ENCODE measurements at regions not wholly inside any gene's neighbourhood (a gene's known extent, or its start where the extent isn't known, plus 50 kb on each side); places are given as distances from the start of the nearest gene placed in this dataset.

DNA sequence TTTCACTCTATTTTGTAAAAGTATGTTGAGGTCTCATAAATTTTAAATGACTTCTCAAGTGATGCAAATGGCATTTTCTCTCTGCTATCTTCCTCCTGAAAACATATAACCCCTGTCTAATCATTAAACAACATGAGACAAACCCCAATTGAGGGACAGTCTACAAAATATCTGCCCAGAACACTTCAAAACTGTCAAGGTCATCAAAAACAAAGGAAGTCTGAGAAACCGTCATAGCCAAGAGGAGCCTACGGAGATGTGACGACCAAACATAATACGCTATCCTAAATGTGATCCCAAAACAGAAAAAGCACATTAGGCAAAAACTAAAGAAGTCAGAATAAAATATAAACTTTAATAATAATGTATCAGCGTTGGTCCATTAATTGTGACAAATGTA, 282.3 kb upstream of the SEMA3C start:
- 97% methylated on average over 5 of the region's 5 CpGs for WGBS
- H3K4me3 ChIP-seq = no peak overlapping the region
- H3K9me3 ChIP-seq = no peaks in the 10 kb centered on the region

DNA sequence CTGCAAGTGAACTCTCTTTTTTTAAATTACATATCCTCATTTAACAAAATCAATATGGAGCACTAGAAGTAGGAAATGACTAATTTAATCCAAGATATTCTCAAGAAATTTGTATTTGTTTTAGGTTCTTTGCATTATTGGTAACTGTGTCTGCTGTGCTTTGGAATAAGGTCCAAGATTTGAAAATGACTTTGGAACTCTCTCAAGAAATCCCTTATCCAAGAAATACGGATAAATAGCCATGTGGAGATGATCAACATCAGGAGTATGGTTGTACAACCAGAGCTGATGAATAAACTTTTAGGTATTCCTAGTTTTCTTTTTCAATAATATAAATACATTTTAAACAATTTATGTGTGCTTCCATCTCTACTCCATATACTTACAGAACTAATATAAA, 279.9 kb upstream of the SEMA3C start:
- WGBS = 51% methylated on average over 1 of the region's 1 CpG
- no peak for DNase-seq (ENCODE audit: low spot score in 2 of 2)
- Histone ChIP-seq H3K27me3 (no peaks in the 10 kb centered on the region), H3K4me3 (no peak overlapping the region), H3K9me3 (no peaks in the 10 kb centered on the region), H3K27ac (no peak overlapping the region), H3K36me3 (no peaks in the 10 kb centered on the region), H3K4me1 (no peaks in the 10 kb centered on the region)
- no peak for TF ChIP-seq POLR2AphosphoS5 (IDR thresholded peaks at IDR 0.05)
- TF ChIP-seq EP300 (IDR thresholded peaks at IDR 0.05) = no peak
- no peak for TF ChIP-seq POLR2A (IDR thresholded peaks at IDR 0.05)
- TF ChIP-seq, protein P1, sequence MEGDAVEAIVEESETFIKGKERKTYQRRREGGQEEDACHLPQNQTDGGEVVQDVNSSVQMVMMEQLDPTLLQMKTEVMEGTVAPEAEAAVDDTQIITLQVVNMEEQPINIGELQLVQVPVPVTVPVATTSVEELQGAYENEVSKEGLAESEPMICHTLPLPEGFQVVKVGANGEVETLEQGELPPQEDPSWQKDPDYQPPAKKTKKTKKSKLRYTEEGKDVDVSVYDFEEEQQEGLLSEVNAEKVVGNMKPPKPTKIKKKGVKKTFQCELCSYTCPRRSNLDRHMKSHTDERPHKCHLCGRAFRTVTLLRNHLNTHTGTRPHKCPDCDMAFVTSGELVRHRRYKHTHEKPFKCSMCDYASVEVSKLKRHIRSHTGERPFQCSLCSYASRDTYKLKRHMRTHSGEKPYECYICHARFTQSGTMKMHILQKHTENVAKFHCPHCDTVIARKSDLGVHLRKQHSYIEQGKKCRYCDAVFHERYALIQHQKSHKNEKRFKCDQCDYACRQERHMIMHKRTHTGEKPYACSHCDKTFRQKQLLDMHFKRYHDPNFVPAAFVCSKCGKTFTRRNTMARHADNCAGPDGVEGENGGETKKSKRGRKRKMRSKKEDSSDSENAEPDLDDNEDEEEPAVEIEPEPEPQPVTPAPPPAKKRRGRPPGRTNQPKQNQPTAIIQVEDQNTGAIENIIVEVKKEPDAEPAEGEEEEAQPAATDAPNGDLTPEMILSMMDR (IDR thresholded peaks at IDR 0.05) = no peak

More for the DNA sequence above, 282.3 kb upstream of the SEMA3C start:
- no peak for DNase-seq (ENCODE audit: low spot score in 2 of 2)
- no peaks in the 10 kb centered on the region for H3K36me3 ChIP-seq
- no peak overlapping the region for H3K27ac ChIP-seq
- no peaks in the 10 kb centered on the region for H3K27me3 ChIP-seq
- TF ChIP-seq EP300 (IDR thresholded peaks at IDR 0.05) (no peak), POLR2AphosphoS5 (IDR thresholded peaks at IDR 0.05) (no peak), POLR2A (IDR thresholded peaks at IDR 0.05) (no peak)
- TF ChIP-seq, protein P1 (IDR thresholded peaks at IDR 0.05) = no peak
- H3K4me1 ChIP-seq = no peaks in the 10 kb centered on the region

DNA sequence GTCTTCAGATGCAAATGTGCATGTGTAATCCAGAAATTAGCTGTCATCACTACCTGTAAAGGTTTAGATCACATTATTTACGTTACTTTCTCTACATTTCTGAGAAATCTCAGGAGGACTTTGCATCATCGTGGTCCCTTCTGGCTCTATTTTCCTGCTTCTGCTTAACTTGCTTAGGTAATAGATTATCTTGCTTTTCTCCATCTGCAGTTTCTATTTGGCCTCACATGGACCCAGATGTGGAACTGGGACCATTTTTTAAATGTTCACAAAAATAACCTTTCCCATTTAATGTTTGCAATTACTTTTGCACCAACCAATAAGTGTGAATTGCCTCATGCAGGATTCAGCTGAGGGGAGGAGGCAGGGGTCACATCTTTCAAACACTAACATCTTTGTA, 278.4 kb upstream of the SEMA3C start:
- no peak for DNase-seq (ENCODE audit: low spot score in 2 of 2)
- H3K36me3 ChIP-seq = no peaks in the 10 kb centered on the region
- no peak overlapping the region for H3K27ac ChIP-seq
- TF ChIP-seq, protein P1 (IDR thresholded peaks at IDR 0.05) = no peak
- TF ChIP-seq EP300 (IDR thresholded peaks at IDR 0.05) (no peak), POLR2A (IDR thresholded peaks at IDR 0.05) (no peak), POLR2AphosphoS5 (IDR thresholded peaks at IDR 0.05) (no peak)
- H3K4me3 ChIP-seq = no peak overlapping the region
- WGBS = 86% methylated on average over 2 of the region's 2 CpGs
- no peaks in the 10 kb centered on the region for H3K27me3 ChIP-seq
- H3K9me3 ChIP-seq = no peaks in the 10 kb centered on the region
- H3K4me1 ChIP-seq = no peaks in the 10 kb centered on the region

DNA sequence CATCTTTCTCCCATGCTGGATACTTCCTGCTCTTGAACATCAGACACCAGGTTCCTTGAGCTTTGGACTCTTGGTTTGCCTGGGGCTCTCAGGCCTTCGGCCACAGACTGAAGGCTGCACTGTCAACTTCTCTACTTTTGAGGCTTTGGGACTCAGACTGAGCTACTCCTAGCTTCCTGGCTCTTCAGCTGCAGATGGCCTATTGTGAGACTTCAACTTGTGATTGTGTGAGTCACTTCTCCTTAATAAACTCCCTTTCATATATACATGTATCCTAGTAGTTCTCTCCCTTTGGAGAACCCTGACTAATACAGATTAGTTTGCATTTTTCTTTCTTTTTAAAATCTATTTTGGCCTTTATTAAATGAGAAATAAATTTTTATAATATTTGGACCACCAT, 276.2 kb upstream of the SEMA3C start:
- Histone ChIP-seq H3K4me1 (no peaks in the 10 kb centered on the region), H3K36me3 (no peaks in the 10 kb centered on the region), H3K27me3 (no peaks in the 10 kb centered on the region), H3K4me3 (no peak overlapping the region), H3K27ac (no peak overlapping the region), H3K9me3 (no peaks in the 10 kb centered on the region)
- TF ChIP-seq, protein P1 (IDR thresholded peaks at IDR 0.05) = no peak
- TF ChIP-seq POLR2AphosphoS5 (IDR thresholded peaks at IDR 0.05) (no peak), POLR2A (IDR thresholded peaks at IDR 0.05) (no peak), EP300 (IDR thresholded peaks at IDR 0.05) (no peak)
- no peak for DNase-seq (ENCODE audit: low spot score in 2 of 2)
- WGBS = 95% methylated on average over 1 of the region's 1 CpG

DNA sequence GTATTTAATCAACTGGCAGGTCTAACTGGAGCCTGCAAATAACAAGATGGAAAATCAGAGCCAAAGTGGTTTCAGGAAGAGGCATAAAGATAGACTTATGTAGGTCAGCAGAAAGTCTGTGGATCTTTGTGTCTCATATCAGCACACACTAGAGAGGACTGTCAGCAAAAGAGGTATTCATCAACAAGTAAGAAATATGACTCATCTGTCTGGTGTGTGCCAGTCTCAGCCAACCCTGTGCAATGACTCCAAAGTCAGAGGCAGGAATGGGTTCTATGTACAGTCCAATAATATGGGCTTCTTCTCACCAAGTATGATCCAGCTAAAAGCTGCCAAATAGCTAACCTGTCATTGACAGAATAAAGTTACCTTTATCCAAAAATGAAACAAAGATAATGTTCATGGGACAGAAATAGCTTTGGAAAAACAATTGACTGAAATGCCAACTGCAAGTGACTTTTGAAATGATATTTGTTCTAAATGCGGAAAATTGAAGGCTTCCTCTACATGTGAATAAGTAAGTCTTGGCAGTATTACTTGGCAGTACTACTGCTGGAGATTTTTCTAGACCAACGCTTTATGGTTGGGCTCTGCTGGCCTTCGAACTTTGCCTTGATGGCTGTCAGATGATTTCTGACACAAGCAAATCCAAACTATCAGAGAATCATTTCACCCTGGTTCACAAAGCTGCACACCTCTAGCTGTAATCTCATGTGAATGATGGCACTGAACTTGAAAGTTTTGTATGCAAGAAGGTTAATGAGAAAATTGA, 272.3 kb upstream of the SEMA3C start:
- H3K36me3 ChIP-seq = no peaks in the 10 kb centered on the region
- TF ChIP-seq EP300 (IDR thresholded peaks at IDR 0.05) (no peak), POLR2A (IDR thresholded peaks at IDR 0.05) (no peak), POLR2AphosphoS5 (IDR thresholded peaks at IDR 0.05) (no peak)
- TF ChIP-seq, protein P1 (IDR thresholded peaks at IDR 0.05) = no peak
- no peaks in the 10 kb centered on the region for H3K27me3 ChIP-seq
- no peaks in the 10 kb centered on the region for H3K4me1 ChIP-seq
- no peak overlapping the region for H3K27ac ChIP-seq
- H3K9me3 ChIP-seq = no peaks in the 10 kb centered on the region
- 71% methylated on average over 3 of the region's 3 CpGs for WGBS
- no peak overlapping the region for H3K4me3 ChIP-seq
- DNase-seq (ENCODE audit: low spot score in 2 of 2) = no peak

Data from suprapubic skin (tissue), 4 donors.